ENCODE measurements at regions not wholly inside any gene's neighbourhood (a gene's known extent, or its start where the extent isn't known, plus 50 kb on each side); places are given as distances from the start of the nearest gene placed in this dataset.

- H3K27me3 ChIP-seq (ENCODE audit: control insufficient read depth in 3 of 3, insufficient read depth in 3 of 3, low read length in 2 of 3), result no peaks in the 10 kb centered on the region
- TF ChIP-seq, protein P1, sequence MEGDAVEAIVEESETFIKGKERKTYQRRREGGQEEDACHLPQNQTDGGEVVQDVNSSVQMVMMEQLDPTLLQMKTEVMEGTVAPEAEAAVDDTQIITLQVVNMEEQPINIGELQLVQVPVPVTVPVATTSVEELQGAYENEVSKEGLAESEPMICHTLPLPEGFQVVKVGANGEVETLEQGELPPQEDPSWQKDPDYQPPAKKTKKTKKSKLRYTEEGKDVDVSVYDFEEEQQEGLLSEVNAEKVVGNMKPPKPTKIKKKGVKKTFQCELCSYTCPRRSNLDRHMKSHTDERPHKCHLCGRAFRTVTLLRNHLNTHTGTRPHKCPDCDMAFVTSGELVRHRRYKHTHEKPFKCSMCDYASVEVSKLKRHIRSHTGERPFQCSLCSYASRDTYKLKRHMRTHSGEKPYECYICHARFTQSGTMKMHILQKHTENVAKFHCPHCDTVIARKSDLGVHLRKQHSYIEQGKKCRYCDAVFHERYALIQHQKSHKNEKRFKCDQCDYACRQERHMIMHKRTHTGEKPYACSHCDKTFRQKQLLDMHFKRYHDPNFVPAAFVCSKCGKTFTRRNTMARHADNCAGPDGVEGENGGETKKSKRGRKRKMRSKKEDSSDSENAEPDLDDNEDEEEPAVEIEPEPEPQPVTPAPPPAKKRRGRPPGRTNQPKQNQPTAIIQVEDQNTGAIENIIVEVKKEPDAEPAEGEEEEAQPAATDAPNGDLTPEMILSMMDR (IDR thresholded peaks at IDR 0.05; ENCODE audit: control extremely low read depth, extremely low read depth), result no peak
- no peak overlapping the region for H3K27ac ChIP-seq (ENCODE audit: low read depth in 1 of 2, low read length in 1 of 2)
- no peak overlapping the region for H3K9ac ChIP-seq (ENCODE audit: insufficient read depth in 1 of 2, low read length in 2 of 2)
- DNase-seq (no peak), ATAC-seq (ENCODE audit: insufficient read depth, low FRiP score) (no peak)
- no peaks in the 10 kb centered on the region for H3K36me3 ChIP-seq (ENCODE audit: control insufficient read depth in 4 of 4, insufficient read depth in 4 of 4, low read length in 4 of 4)
- H3K4me1 ChIP-seq (ENCODE audit: control insufficient read depth in 5 of 5, insufficient read depth in 5 of 5, low read length in 5 of 5), result peaks cover 0 to 5% (median 0%) of the 10 kb centered on the region in 5 donors
- no peak overlapping the region for H3K4me3 ChIP-seq
- 53 to 60% methylated on average over 7 of the region's 7 CpGs for WGBS, 2 donors
- no peaks in the 10 kb centered on the region for H3K9me3 ChIP-seq (ENCODE audit: control insufficient read depth in 4 of 4, insufficient read depth in 3 of 4, low read length in 3 of 4)
Observed at GRCh38 chr6:105833959-105834947, 251.9 kb upstream of the PRDM1 start.

GRCh38 chr6:105832313-105832761 lies 253.8 kb upstream of the PRDM1 start:
- no peak for ATAC-seq (ENCODE audit: insufficient read depth, low FRiP score)
- H3K27me3 ChIP-seq (ENCODE audit: control insufficient read depth in 3 of 3, insufficient read depth in 3 of 3, low read length in 2 of 3), result no peaks in the 10 kb centered on the region
- WGBS, 2 donors, result 39 to 76% methylated on average over 5 of the region's 5 CpGs

GRCh38 chr6:105831311-105832097 lies 254.6 kb upstream of the PRDM1 start:
- Histone ChIP-seq H3K27ac (ENCODE audit: low read depth in 1 of 2, low read length in 1 of 2) (no peak overlapping the region), H3K4me3 (no peak overlapping the region), H3K9ac (ENCODE audit: insufficient read depth in 1 of 2, low read length in 2 of 2) (no peak overlapping the region), H3K4me1 (ENCODE audit: control insufficient read depth in 5 of 5, insufficient read depth in 5 of 5, low read length in 5 of 5) (peaks cover 0 to 1% (median 0%) of the 10 kb centered on the region in 5 donors), H3K27me3 (ENCODE audit: control insufficient read depth in 3 of 3, insufficient read depth in 3 of 3, low read length in 2 of 3) (no peaks in the 10 kb centered on the region), H3K9me3 (ENCODE audit: control insufficient read depth in 4 of 4, insufficient read depth in 3 of 4, low read length in 3 of 4) (no peaks in the 10 kb centered on the region), H3K36me3 (ENCODE audit: control insufficient read depth in 4 of 4, insufficient read depth in 4 of 4, low read length in 4 of 4) (no peaks in the 10 kb centered on the region)
- 83 to 86% methylated on average over 5 of the region's 5 CpGs for WGBS, 2 donors
- ATAC-seq (ENCODE audit: insufficient read depth, low FRiP score), result no peak
- no peak for DNase-seq
- TF ChIP-seq, protein P1 (IDR thresholded peaks at IDR 0.05; ENCODE audit: control extremely low read depth, extremely low read depth), result no peak

More at GRCh38 chr6:105832313-105832761, 253.8 kb upstream of the PRDM1 start:
- Histone ChIP-seq H3K36me3 (ENCODE audit: control insufficient read depth in 4 of 4, insufficient read depth in 4 of 4, low read length in 4 of 4) (no peaks in the 10 kb centered on the region), H3K9me3 (ENCODE audit: control insufficient read depth in 4 of 4, insufficient read depth in 3 of 4, low read length in 3 of 4) (no peaks in the 10 kb centered on the region), H3K4me1 (ENCODE audit: control insufficient read depth in 5 of 5, insufficient read depth in 5 of 5, low read length in 5 of 5) (peaks cover 0 to 1% (median 0%) of the 10 kb centered on the region in 5 donors), H3K27ac (ENCODE audit: low read depth in 1 of 2, low read length in 1 of 2) (peak overlapping the region in 1 of 2 donors; percentile 14), H3K9ac (ENCODE audit: insufficient read depth in 1 of 2, low read length in 2 of 2) (no peak overlapping the region), H3K4me3 (no peak overlapping the region)
- no peak for DNase-seq
- TF ChIP-seq, protein P1 (IDR thresholded peaks at IDR 0.05; ENCODE audit: control extremely low read depth, extremely low read depth), result no peak
